Neural cell (in vitro differentiated cells): ENCODE measurements at regions not wholly inside any gene's neighbourhood (a gene's known extent, or its start where the extent isn't known, plus 50 kb on each side); places are given as distances from the start of the nearest gene placed in this dataset.

Experiments
- EP300 ChIP-seq: fragments of 450-650 bp; conservative IDR thresholded peaks from 2 replicates; pipeline ENCODE4 v1.6.1; 2014; ENCODE audit warnings: antibody characterized with exemption, mild to moderate bottlenecking, moderate library complexity; ENCODE audit not compliant: poor library complexity, severe bottlenecking
- EZH2 ChIP-seq: fragments of 200-600, 300-800 bp; shearing (Covaris generic), sonication (generic); IDR thresholded peaks from 2 replicates; pipeline ENCODE4 v1.6.1; 2014; ENCODE audit warnings: antibody characterized with exemption, low read length, borderline replicate concordance, mild to moderate bottlenecking; ENCODE audit not compliant: insufficient read depth, poor library complexity, severe bottlenecking
- POLR2AphosphoS5 ChIP-seq: IDR thresholded peaks from 2 replicates; pipeline ENCODE4 v1.6.1; 2012
- RAD21 ChIP-seq: fragments of 450-650 bp; conservative IDR thresholded peaks from 2 replicates; pipeline ENCODE4 v1.6.1; 2014; ENCODE audit warnings: antibody characterized with exemption, mild to moderate bottlenecking, moderate library complexity
- TAF1 ChIP-seq: IDR thresholded peaks from 2 replicates; pipeline ENCODE4 v1.6.1; 2012; ENCODE audit warnings: low read depth
- TF ChIP-seq, protein P1 (sequence below): fragments of 450-650 bp; IDR thresholded peaks from 2 replicates; pipeline ENCODE4 v1.5.1; 2014; ENCODE audit warnings: antibody characterized with exemption, mild to moderate bottlenecking, moderate library complexity; ENCODE audit not compliant: poor library complexity, severe bottlenecking
- TF ChIP-seq, protein P2 (sequence below): IDR thresholded peaks from 2 replicates; pipeline ENCODE4 v1.6.1; 2012; ENCODE audit warnings: borderline replicate concordance

DNA sequence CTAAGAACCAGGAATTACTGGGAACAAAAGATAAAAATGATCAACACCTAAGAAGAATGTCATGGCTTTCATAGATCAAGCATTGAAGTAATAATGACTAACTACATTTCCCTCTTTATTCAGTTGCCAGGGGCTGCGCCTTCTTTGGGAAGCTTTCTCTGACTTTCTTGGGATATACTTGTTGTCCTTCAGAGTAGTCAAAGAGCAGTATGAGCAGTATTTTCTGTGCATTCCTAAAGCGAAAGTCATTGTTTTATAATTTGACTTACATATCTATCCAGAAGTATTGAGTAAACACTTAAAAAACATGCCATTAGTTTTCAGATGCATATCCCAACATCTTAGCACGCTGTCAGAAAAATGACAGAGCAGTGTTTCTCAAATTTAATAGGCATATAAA is 2412.4 kb downstream of the PCDH9 start:
- TF ChIP-seq, protein P1, sequence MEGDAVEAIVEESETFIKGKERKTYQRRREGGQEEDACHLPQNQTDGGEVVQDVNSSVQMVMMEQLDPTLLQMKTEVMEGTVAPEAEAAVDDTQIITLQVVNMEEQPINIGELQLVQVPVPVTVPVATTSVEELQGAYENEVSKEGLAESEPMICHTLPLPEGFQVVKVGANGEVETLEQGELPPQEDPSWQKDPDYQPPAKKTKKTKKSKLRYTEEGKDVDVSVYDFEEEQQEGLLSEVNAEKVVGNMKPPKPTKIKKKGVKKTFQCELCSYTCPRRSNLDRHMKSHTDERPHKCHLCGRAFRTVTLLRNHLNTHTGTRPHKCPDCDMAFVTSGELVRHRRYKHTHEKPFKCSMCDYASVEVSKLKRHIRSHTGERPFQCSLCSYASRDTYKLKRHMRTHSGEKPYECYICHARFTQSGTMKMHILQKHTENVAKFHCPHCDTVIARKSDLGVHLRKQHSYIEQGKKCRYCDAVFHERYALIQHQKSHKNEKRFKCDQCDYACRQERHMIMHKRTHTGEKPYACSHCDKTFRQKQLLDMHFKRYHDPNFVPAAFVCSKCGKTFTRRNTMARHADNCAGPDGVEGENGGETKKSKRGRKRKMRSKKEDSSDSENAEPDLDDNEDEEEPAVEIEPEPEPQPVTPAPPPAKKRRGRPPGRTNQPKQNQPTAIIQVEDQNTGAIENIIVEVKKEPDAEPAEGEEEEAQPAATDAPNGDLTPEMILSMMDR = no peak
- no peak for TF ChIP-seq TAF1
- TF ChIP-seq, protein P2, sequence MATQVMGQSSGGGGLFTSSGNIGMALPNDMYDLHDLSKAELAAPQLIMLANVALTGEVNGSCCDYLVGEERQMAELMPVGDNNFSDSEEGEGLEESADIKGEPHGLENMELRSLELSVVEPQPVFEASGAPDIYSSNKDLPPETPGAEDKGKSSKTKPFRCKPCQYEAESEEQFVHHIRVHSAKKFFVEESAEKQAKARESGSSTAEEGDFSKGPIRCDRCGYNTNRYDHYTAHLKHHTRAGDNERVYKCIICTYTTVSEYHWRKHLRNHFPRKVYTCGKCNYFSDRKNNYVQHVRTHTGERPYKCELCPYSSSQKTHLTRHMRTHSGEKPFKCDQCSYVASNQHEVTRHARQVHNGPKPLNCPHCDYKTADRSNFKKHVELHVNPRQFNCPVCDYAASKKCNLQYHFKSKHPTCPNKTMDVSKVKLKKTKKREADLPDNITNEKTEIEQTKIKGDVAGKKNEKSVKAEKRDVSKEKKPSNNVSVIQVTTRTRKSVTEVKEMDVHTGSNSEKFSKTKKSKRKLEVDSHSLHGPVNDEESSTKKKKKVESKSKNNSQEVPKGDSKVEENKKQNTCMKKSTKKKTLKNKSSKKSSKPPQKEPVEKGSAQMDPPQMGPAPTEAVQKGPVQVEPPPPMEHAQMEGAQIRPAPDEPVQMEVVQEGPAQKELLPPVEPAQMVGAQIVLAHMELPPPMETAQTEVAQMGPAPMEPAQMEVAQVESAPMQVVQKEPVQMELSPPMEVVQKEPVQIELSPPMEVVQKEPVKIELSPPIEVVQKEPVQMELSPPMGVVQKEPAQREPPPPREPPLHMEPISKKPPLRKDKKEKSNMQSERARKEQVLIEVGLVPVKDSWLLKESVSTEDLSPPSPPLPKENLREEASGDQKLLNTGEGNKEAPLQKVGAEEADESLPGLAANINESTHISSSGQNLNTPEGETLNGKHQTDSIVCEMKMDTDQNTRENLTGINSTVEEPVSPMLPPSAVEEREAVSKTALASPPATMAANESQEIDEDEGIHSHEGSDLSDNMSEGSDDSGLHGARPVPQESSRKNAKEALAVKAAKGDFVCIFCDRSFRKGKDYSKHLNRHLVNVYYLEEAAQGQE = no peak
- no peak for TF ChIP-seq POLR2AphosphoS5
- no peak for TF ChIP-seq EZH2
- no peak for TF ChIP-seq EP300
- TF ChIP-seq RAD21 = no peak
